ENCODE measurements at regions not wholly inside any gene's neighbourhood (a gene's known extent, or its start where the extent isn't known, plus 50 kb on each side); places are given as distances from the start of the nearest gene placed in this dataset.

DNA sequence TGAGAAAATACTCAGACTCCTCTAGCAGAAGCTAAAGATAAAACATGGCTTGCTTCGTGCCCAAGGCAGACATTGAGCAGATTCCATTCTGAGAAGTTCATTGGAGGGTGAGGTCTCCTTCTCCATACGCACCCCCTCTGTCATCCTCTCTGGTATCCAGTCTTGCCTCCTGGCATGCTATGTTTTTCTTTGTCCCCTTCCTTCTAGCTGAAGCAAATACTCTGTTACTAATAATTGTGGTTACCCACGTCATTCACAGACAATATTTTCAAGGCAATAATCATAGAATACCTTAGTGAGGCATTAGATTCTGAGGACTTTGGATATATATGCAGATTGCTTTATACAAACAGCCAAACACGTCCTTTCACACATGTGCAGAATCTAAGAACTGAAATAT, 66.2 kb upstream of the KLF7 start:
- TF ChIP-seq TEAD4 (IDR thresholded peaks at IDR 0.05) (no peak), CEBPB (IDR thresholded peaks at IDR 0.05) (no peak), RAD21 (IDR thresholded peaks at IDR 0.05; ENCODE audit: low read depth) (no peak)

All from Ishikawa (cell line).